Inflammatory macrophage treated with lipopolysaccharide for 1 hour (primary cell): ENCODE measurements at regions not wholly inside any gene's neighbourhood (a gene's known extent, or its start where the extent isn't known, plus 50 kb on each side); places are given as distances from the start of the nearest gene placed in this dataset.
"Not testable (repeated sequence)": the region's sequence is repeated elsewhere in the genome, so short reads cannot be mapped to it uniquely, and the experiment has no call there.

Experiments
- DNase-seq, 2 donors: peaks; one replicate each; pipeline ENCODE4 v3.0.0-alpha.2; 2020 to 2022

DNA sequence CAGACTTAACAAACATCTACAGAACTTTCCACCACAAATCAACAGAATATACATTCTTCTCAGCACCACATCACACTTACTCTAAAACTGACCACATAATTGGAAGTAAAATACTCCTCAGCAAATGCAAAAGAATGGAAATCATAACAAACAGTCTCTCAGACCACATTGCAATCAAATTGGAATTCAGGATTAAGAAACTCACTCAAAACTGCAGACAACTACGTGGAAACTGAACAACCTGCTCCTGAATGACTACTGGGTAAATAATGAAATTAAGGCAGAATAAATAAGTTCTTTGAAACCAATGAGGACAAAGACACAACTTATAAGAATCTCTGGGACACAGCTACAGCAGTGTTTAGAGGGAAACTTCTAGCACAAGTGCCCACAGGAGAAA lies 292.7 kb downstream of the RND3 start:
- not testable (repeated sequence) for DNase-seq

DNA sequence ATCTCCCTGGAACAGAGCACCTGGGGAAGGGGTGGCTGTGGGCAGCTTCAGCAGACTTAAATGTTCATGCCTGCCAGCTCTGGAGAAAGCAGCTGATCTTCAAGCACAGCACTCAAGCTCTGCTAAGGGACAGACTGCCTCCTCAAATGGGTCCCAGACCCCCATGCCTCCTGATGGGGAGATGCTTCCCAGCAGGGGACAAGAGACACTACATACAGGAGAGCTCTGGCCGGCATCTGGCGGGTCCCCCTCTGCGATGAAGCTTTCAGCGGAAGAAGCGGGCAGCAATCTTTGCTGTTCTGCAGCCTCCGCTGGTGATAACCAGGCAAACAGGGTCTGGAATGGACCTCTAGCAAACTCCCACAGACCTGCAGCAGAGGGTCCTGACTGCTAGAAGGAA lies 294.8 kb downstream of the RND3 start:
- DNase-seq: no peak

DNA sequence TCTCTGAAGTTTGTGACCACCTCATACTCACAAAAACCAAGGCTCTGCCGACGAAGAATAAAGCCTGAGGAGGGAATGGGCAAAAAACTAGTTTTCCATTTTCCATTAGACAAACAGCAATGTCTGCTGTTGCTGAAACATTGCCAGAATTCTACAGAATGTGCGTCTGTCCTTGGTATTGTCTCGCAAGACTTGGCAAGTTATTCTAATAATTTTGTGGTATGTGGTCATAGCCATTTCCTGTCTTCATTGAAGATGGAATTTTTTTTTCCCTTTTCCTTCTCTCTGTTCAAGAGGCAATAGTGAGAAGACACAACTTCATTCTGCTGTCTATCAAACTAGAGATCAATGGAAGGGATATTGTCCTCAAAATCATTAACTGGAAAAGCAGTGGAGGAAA lies 296.1 kb downstream of the RND3 start:
- DNase-seq: no peak

DNA sequence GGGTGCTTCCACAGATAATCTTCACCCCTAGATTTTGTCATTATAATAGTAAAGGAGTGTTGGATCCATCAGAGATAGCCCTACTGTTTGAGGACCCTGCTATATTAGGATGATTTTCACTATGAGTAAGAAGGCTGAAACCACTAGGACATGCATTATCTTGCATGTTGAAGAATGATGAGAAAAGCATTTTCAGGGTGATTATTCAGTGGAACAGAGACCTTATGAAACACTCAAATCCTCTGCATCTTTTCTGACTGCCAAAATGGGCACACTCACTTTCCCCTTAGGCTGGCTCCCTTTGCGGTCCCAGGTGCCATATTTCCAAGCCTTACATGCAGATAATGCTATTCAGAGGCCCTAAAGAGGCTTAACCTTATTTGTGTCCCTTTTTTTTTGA lies 296.9 kb downstream of the RND3 start:
- DNase-seq: no peak

DNA sequence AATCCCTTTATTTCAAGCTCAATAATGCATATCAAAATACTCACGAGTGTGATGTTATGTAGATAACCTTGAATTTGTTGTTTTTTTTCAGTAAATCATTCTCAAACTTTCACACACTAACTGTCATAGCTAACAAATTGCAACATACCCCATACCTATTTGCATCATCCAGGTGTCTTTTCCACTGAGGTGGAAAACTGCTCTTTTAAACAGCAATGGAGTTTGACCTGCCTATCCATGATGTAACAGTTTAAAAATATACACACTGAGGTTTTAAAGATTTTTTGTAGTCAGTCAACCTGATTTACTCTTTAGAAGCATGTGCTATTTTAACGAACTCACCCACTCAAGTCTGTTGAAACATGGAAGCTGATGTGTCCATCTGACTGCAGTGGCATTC lies 298.7 kb downstream of the RND3 start:
- no peak for DNase-seq

DNA sequence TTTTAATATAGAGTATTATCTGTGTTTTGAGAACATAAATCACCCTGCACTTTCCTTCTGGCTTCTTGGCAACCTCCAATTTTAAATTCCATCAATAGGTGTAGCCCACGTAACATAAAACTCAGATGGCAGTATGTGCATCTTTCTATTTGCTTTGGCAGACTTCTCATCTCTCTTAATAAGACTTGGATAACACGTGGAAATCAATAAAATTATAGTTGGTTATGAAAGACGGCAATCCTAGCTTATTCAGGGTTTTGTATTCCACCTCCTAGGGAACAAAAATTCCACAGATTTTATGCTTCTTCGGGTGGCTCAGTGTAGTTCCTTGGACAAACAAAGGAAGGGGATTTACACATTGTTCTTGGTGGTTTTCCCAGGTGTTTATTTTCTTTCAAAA lies 299.3 kb downstream of the RND3 start:
- no peak for DNase-seq

DNA sequence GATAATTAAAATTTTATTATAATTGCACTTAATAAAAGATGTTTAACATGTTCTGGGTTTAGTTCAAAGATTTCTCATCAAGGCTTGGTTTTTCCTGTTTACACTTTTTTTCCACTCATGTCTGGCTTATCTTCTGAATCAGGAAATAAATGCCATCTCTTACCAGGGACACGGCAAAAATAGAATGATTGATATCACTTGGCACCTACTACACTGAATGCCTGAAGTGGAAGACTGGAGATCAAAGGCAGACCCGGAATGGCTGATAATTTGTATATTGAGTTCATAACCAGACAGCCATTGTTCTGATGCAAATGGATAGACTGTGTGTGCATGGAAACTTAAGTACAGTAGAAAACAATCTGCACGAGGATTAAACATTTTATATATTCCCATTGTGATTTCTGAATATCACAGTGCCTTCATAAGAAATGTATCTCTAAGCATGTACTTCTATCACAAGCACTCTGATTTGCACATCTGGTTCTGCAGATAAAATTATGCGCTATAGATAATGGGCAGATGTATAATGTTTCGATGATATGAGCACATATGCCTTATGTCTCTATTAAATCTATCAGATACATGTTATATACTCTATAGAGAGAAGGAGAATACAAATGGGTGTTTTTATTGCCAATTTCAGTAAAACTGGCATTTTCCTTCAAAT lies 304.8 kb downstream of the RND3 start:
- DNase-seq: no peak

DNA sequence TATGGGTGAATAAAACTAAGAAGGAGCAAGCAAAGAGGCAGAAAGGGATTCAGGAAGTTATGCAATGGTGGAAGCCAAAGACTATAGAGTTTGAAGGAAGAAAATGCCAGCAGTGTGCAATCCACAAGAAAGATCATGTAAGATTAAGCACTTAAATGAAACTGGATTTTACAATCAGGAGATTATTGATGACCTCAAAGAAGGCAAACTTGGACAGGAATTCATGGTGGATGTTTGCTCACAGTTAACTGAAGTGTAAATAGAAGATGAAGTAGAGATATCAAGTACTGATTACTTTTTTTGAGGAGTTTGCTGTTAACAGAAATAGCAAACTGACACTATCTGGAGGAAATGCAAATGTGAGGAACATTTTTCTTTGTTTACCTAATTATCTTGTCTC lies 308.9 kb downstream of the RND3 start:
- no peak for DNase-seq

DNA sequence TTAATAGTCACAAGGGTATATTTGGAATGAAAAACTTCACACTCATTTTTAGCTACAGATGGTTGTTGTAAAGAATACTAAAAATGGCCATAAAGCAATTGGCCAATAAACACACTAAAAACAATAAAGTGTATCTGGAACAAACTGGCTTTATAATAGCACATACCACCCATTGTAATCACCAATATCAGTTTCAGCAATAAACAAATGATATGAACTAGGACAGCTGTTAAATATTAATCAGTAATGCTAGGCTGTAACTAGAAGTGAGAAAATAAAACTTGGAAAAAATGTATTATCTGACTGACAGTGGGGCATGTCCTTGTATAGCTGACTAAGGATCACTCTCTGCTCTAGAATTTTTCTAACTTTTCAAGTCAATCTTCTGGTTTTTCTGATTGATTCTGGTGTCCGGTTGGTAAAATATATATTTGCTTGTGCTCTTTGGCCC lies 312.5 kb downstream of the RND3 start:
- DNase-seq: no peak

DNA sequence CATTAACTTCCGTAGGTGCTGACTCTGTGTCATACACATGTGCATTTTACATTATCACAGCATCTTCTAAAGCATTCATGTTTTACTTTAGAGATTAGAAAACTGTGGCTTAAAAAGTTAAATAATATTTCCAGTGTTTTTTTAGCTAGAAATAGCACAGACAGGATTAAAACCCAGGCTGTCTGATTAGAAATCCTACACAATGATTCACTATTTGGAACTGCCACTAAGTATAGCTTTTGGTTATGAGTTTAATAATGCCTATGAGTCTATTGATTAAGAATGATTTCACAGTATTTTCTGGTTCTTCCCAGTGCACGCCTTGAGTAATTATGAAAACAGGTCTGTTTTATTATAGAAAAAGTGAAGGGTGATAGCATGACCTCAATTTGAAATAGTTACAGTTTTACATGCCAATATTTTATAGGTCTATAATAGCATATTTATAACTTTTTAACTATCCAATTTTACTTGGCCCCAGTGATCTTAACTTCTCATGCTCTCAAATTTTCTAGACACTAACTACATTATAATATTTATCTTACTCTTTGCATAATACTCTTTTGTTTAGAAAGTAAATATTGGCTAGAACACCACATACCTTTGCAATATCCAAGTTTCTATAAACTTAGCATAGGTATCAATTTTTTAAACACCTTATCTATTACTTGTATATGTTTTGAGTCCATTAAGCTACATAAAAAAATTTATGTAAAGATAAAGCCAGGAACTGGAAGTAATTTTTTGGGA lies 313.2 kb downstream of the RND3 start:
- no peak for DNase-seq

DNA sequence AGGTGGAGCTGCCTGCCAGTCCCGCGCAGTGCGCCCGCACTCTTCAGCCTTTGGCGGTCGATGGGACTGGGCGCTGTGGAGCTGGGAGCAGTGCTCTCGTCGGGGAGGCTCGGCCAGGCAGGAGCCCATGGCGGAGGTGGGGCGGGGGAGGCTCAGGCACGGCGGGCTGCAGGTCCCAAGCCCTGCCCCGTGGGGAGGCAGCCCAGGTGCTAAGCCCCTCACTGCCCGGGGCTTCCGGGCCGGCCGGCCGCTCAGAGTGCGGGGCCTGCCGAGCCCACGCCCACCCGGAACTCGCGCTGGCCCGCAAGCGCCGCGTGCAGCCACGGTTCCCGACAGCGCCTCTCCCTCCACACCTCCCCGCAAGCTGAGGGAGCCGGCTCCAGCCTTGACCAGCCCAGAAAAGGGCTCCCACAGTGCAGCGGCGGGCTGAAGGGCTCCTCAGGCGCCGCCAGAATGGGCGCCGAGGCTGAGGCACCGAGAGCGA lies 316.4 kb downstream of the RND3 start:
- DNase-seq: no peak

DNA sequence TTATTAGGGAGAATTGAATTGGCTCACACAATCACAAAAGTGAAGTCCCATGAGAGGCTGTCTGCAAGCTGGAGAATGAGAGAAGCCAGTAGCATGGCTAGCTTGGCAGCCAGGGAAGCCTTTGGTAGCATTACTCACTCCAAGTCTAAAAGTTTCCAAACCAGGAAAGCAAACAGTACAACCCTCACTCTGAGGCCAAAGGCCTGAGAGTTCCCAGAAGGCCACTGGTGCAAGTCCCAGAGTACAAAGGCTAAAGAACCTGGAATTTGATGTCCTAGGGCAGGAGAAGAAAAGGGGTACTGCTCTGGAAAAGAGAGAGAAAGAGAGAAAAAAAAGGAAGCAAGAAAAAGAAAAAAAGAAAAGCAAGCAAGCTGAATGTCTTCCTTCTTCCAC lies 318.2 kb downstream of the RND3 start:
- no peak for DNase-seq

DNA sequence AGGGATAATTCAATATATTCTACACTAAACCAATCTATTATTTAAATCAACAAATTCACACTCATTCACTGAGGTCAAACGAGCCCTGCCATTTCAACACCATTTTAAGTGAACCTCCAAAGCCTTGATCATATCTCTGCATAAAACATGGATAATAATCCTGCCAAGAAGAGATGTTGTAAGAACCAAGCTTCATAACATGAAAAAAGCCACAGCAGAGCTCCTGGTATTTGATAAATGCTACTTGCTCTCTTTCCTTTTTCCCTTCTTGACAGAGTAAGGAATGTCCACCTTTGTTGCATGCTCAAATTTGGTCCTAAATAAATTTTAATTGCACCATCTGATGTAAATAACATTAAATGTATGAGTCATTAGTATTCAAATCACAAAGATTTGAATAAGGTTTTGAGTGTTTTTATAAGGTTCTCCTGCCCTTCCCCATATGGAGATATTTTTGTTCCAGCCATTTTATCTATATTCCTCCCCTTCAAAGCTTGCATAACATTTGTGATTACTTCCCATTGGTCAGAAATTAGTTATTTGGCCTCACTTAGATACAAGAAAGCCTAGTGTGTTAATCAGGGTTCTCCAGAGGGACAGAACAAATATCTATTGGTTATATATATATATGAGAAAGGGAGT lies 318.8 kb downstream of the RND3 start:
- no peak for DNase-seq

DNA sequence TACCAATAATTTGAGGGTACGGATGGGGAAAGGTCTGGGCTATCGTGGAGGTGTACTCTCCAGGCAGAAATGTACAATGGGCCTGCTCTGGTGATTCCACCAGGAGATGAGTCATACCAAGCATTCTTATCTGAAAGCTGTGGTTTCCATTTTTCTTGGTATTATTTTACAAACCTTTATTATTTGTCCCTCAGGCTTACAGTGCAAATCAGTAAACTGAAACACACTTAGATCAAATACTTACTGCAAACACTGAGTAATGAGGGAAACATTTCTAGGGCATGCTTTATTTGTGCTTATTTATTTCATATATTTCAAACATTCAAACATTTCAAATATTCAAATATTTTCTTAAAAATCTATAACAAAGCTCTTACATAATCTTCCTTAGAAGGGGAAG lies 319.8 kb downstream of the RND3 start:
- DNase-seq: no peak

DNA sequence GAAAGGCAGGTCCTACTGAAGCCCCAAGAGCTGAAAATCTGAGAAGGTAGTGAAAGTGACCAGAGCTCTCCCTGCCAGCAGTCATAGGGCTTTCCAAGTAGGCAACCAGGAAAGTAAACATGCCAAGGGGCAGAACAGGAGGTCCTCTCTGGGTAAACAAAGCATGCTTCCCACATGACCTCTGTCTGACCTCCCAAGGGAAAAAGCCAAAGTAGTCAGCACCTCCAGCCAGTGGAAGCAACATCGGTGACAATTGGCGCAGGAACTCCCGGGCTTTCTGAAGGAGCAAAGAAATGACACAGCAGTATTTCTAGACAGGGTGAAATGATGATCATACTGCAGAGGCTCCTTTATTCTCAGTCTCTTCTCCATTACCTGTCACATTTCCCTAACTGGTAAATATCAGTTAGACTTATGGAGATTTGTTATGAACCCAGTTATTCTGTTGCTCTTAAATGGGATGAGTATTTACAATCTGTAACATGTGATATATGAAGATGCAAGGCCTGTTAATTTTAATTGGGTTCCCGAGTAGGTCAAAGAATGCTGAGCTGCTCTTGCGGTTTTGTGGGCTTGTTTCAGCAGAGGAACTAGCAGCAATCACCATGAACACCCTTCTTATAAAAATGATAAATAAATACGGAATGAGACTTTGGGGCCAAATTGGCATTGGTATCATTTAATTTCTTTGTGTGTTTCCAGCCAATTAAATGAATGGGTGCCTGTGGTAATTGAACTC lies 321.0 kb downstream of the RND3 start:
- no peak for DNase-seq

DNA sequence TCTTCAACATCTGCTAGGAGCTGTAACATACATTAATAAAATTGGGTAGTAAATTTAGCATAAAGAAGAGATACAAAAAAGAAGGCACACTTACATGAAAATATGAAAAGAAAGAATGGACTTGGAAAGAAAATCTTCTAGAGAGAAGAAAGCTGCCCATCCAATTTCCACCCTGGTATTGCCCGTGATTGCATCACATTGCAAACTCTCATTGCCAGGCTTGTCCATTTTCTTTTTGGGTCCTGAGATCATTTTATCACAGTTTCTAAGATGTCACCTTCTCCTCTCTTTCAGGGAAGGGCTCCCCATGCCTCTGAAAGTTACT lies 321.5 kb downstream of the RND3 start:
- no peak for DNase-seq

DNA sequence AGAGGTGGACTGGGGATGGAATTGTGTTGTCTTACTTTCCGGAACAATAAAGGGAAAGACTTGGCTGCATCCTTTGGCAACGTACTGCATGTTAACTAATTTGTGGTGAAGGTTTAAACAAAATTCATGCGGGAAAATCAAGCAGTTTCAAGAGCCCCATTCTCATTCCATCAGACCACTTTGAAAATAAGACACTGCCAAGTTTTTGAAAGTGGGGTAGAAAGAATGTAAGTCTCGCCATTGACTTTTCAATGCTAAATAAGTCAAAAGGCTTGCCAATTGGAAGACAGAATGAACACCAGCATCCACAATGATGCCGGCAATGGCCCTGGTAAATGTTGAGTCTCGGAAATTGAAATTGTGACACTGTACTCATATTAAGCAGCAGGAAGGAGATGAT lies 322.0 kb downstream of the RND3 start:
- no peak for DNase-seq

DNA sequence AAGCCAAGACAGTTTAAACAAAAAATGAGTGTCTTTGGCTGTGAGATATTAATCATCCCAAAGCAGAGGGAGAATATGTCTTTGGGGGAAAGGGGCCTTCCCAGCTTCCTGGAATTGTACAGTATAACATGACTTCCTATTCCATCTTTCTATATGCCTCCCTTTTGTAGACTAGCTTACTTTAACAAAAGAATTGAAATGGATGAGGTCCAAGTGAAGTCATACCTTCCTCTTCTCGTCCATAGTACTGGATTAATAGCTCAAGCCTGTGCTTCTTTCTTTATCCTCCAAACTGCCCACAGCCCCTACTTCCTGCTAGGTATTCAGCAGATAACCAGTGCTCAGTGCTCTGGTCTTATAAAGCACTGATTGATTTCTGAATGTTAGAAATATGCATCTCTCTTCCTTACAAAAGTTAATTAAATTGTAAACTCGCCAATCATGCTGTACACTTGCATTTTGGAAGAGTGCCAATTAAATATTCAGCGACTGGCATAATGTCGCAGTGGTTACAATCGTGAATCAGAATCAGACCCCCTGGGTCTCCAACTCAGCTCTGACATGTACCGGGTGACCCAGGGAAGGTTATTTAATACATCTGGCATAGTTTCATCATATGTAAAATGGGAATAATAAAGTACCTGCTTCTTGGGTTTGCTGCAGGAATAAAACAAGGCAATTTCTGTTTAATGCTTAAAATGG lies 325.1 kb downstream of the RND3 start:
- DNase-seq: no peak

DNA sequence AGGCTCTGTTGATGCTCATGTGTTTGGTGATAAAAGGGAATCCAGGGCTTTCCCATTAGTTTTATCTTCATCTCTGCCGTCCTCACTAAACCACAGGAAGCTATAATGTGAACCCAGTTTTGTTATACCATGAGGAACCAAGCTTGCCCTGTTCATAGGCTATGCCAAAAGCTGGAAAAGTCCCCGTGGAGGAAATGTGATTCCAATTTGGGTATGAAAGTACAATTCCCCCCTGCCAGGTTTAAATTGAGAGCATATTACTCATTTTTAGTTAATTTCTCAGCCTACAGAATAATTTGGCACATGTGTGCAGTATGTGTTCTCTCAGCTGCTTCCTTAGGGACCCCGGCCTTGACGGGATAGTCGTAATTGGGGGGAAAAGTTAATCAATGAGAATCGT lies 327.4 kb downstream of the RND3 start:
- no peak for DNase-seq

DNA sequence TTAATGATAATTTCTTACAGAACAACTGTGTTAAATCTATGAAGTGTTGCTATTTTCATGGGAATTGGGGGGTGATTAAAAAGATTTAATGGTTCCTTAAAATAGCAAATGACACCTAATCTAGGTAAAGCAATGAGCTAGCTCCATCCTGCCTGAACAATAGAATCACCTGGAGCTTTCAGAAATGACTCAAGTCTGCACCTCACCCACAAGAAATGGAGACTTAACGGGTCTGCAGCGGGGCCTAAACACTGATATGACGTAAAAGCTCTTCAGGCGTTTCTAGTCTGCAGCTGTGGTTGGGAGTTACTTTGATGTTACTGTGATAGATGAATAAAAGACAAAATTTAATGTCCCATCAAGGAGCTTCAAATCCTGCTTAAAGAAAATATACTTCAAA lies 328.2 kb downstream of the RND3 start:
- no peak for DNase-seq

DNA sequence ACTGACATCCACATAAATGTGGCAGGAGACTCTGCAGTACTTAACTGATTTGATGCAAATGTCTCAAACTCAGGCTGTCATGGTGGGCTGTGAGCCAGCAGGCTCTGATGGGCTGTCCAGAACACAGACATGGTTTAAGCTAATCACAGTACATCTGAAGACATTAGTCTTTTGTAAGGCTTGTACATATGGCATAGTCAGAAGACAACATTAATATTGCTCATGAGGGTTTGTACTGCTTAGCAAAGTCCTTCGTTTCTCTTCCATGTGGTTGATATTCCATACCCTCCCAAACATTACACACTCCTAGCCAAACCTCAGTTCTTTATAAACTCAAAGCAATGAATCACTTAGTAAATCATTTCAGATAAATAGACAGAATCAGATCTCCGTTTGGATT lies 330.6 kb downstream of the RND3 start:
- no peak for DNase-seq

DNA sequence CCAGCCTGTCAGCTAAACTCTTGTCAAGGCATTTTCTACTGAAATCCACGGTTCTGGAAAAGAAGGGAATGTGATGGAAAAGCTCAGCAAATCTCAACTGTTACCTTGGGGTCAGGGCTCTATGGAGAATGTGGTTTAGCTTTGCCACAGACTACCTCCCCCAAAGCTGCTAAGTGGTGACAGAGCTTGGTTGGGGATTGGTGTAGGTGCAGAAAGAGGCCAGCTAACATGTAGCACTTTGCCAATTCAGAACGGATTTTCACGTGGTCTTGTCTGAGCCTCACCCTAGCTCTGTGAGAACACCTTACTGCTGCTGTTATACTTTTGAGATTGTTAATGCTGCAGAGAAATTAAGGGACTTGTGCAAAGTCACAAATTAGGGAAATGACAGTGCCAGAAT lies 331.1 kb downstream of the RND3 start:
- no peak for DNase-seq

DNA sequence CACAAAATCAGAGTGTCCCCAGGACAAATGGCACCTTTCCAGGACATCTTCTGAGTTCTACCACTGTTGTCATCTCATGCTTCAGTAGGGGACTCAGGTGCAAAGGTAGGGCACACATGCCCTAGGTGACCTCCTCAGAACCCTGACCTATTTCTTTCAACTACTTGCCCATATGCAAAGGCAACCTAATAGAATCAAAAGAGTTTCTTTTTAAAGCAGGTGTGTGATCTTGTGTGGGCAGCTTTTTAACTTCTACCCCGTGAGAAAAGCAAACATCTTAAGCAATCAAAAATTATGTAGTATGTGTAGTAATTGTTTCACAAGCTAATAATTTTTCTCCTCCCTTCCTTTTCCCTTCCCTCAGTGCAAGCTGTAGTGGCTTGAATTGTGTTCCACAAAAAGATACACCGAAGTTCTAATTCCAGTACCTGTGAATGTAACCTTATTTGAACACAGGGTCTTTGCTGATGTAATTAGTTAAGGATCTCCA lies 333.1 kb downstream of the RND3 start:
- DNase-seq: no peak
